NB4 (cell line): ENCODE measurements at regions not wholly inside any gene's neighbourhood (a gene's known extent, or its start where the extent isn't known, plus 50 kb on each side); places are given as distances from the start of the nearest gene placed in this dataset.

Experiments used
- DNase-seq: peaks from one replicate; pipeline ENCODE4 v3.0.0; 2010; ENCODE audit warnings: low read depth
- H3K4me3 ChIP-seq: one replicate; pipeline ENCODE4 v1.5.1; 2011; ENCODE audit warnings: mild to moderate bottlenecking, low read depth, low read length, moderate library complexity
- CTCF ChIP-seq: IDR thresholded peaks from one replicate; pipeline ENCODE4 v1.5.1; 2012; ENCODE audit warnings: low read depth, low read length
- MAX ChIP-seq: IDR thresholded peaks from 2 replicates; pipeline ENCODE4 v1.6.1; 2011; ENCODE audit warnings: low read depth, low read length
- MYC ChIP-seq: IDR thresholded peaks from 2 replicates; pipeline ENCODE4 v1.6.1; 2011; ENCODE audit warnings: low read depth, low read length
- POLR2A ChIP-seq: IDR thresholded peaks from 2 replicates; pipeline ENCODE4 v1.6.1; 2011; ENCODE audit warnings: mild to moderate bottlenecking; ENCODE audit not compliant: insufficient read length; ENCODE audit errors: extremely low read depth

- no peak overlapping the region for H3K4me3 ChIP-seq
- TF ChIP-seq MAX (no peak), POLR2A (no peak), MYC (no peak)
- DNase-seq = no peak
These were observed 96.2 kb upstream of the MKI67 start for GRCh38 chr10:128222332-128222849.

GRCh38 chr10:128230401-128230800 lies 104.2 kb upstream of the MKI67 start:
- H3K4me3 ChIP-seq = no peak overlapping the region
- no peak for DNase-seq
- TF ChIP-seq POLR2A (no peak), CTCF (no peak), MYC (no peak), MAX (no peak)

- TF ChIP-seq POLR2A (no peak), MAX (no peak), MYC (no peak), CTCF (no peak)
- no peak overlapping the region for H3K4me3 ChIP-seq
- DNase-seq = no peak
These were observed 107.2 kb upstream of the MKI67 start for GRCh38 chr10:128233422-128233821.

GRCh38 chr10:128237710-128238109 lies 111.5 kb upstream of the MKI67 start:
- no peak overlapping the region for H3K4me3 ChIP-seq
- TF ChIP-seq CTCF (no peak), MAX (no peak), MYC (no peak), POLR2A (no peak)
- DNase-seq = no peak

- no peak for DNase-seq
- TF ChIP-seq CTCF (no peak), MYC (no peak), POLR2A (no peak), MAX (no peak)
These were observed 114.8 kb upstream of the MKI67 start for GRCh38 chr10:128241023-128241422.

GRCh38 chr10:128242641-128243040 lies 116.4 kb upstream of the MKI67 start:
- no peak for TF ChIP-seq MAX
- no peak for TF ChIP-seq MYC
- TF ChIP-seq POLR2A = no peak
- TF ChIP-seq CTCF = no peak
- no peak for DNase-seq
- H3K4me3 ChIP-seq = no peak overlapping the region

More at GRCh38 chr10:128241023-128241422, 114.8 kb upstream of the MKI67 start:
- no peak overlapping the region for H3K4me3 ChIP-seq
